HS-5 (cell line): ENCODE measurements at regions not wholly inside any gene's neighbourhood (a gene's known extent, or its start where the extent isn't known, plus 50 kb on each side); places are given as distances from the start of the nearest gene placed in this dataset.

Source experiments
- DNase-seq: peaks from one replicate; pipeline ENCODE4 v3.0.0-alpha.2; 2012; ENCODE audit warnings: low read depth

GRCh38 chr2:114134146-114134545 is 244.3 kb downstream of the ACTR3 start:
- DNase-seq = no peak

- DNase-seq = no peak
These were observed 249.7 kb downstream of the ACTR3 start for GRCh38 chr2:114139542-114139941.

GRCh38 chr2:114156366-114157056 is 266.6 kb downstream of the ACTR3 start:
- DNase-seq = no peak

GRCh38 chr2:114157057-114157385 is 267.1 kb downstream of the ACTR3 start:
- DNase-seq = no peak

GRCh38 chr2:114160263-114160981 is 270.5 kb downstream of the ACTR3 start:
- DNase-seq = no peak

- no peak for DNase-seq
These were observed 271.5 kb downstream of the ACTR3 start for GRCh38 chr2:114161371-114161770.

GRCh38 chr2:114167799-114168198 is 274.6 kb upstream of the DPP10 start:
- DNase-seq = no peak

- DNase-seq = no peak
These were observed 272.4 kb upstream of the DPP10 start for GRCh38 chr2:114170070-114170469.

GRCh38 chr2:114175507-114175906 is 266.9 kb upstream of the DPP10 start:
- no peak for DNase-seq

- no peak for DNase-seq
These were observed 256.9 kb upstream of the DPP10 start for GRCh38 chr2:114185501-114185900.

GRCh38 chr2:114192362-114192761 is 250.1 kb upstream of the DPP10 start:
- DNase-seq = no peak

GRCh38 chr2:114201781-114202180 is 240.7 kb upstream of the DPP10 start:
- DNase-seq = no peak

GRCh38 chr2:114203679-114204078 is 238.8 kb upstream of the DPP10 start:
- DNase-seq = no peak

GRCh38 chr2:114213808-114214207 is 228.6 kb upstream of the DPP10 start:
- no peak for DNase-seq

GRCh38 chr2:114218383-114218782 is 224.1 kb upstream of the DPP10 start:
- DNase-seq = no peak

GRCh38 chr2:114219456-114219855 is 223.0 kb upstream of the DPP10 start:
- no peak for DNase-seq

- no peak for DNase-seq
These were observed 220.1 kb upstream of the DPP10 start for GRCh38 chr2:114222344-114222743.

GRCh38 chr2:114231921-114232320 is 210.5 kb upstream of the DPP10 start:
- DNase-seq = no peak

GRCh38 chr2:114237331-114237730 is 205.1 kb upstream of the DPP10 start:
- no peak for DNase-seq

- no peak for DNase-seq
These were observed 203.4 kb upstream of the DPP10 start for GRCh38 chr2:114238910-114239559.

GRCh38 chr2:114248648-114249047 is 193.8 kb upstream of the DPP10 start:
- DNase-seq = no peak

- no peak for DNase-seq
These were observed 189.7 kb upstream of the DPP10 start for GRCh38 chr2:114252713-114253112.

- no peak for DNase-seq
These were observed 187.6 kb upstream of the DPP10 start for GRCh38 chr2:114254875-114255274.
